Gastroesophageal sphincter (tissue), 4 donors: ENCODE measurements at regions not wholly inside any gene's neighbourhood (a gene's known extent, or its start where the extent isn't known, plus 50 kb on each side); places are given as distances from the start of the nearest gene placed in this dataset.

Experiments used
- ATAC-seq: fragments of 150-250 bp; one replicate; pipeline ENCODE4 v1.9.1; 2016; ENCODE audit warnings: mild to moderate bottlenecking, moderate library complexity
- H3K27ac ChIP-seq, 4 donors: fragments of 200-600 bp; sonication (generic) in 3 of 4; 1 replicate in 3 of 4; 2 replicates in 1 of 4; pipeline ENCODE4 v1.5.1; 2016 to 2019
- H3K27me3 ChIP-seq: fragments of 200-600 bp; sonication (generic); one replicate; pipeline ENCODE4 v1.5.1; 2019
- H3K36me3 ChIP-seq, 2 donors: fragments of 200-600 bp; sonication (generic); one replicate each; pipeline ENCODE4 v1.5.1; 2019; ENCODE audit warnings: control low read depth in 1 of 2
- H3K4me1 ChIP-seq, 3 donors: fragments of 200-600 bp; sonication (generic); 1 replicate in 2 of 3; 2 replicates in 1 of 3; pipeline ENCODE4 v1.5.1; 2016 to 2019; ENCODE audit warnings: control low read depth in 2 of 3
- H3K4me3 ChIP-seq, 2 donors: fragments of 200-600 bp; sonication (generic); one replicate each; pipeline ENCODE4 v1.5.1; 2019; ENCODE audit warnings: mild to moderate bottlenecking in 1 of 2, moderate library complexity in 1 of 2
- H3K9me3 ChIP-seq, 3 donors: fragments of 200-600 bp; sonication (generic); one replicate each; pipeline ENCODE4 v1.5.1; 2017 to 2019; ENCODE audit warnings: control low read depth in 2 of 3
- EP300 ChIP-seq: sonication (generic); formaldehyde crosslinking; IDR thresholded peaks from one replicate; pipeline ENCODE4 v1.6.1; 2017; ENCODE audit warnings: antibody characterized with exemption, mild to moderate bottlenecking
- POLR2A ChIP-seq, 2 donors: fragments of 450-650 bp; IDR thresholded peaks; one replicate each; pipeline ENCODE4 v1.6.1; 2017; ENCODE audit warnings: antibody characterized with exemption in 2 of 2, mild to moderate bottlenecking in 2 of 2, moderate library complexity in 1 of 2
- POLR2AphosphoS5 ChIP-seq: sonication (generic); formaldehyde crosslinking; IDR thresholded peaks from one replicate; pipeline ENCODE4 v1.6.1; 2017; ENCODE audit warnings: antibody characterized with exemption
- WGBS, 2 donors: methylation state at CpG; one replicate each; pipeline ENCODE4 v1.1.5; 2018; ENCODE audit warnings: low coverage in 1 of 2; 5-methylcytosine and 5-hydroxymethylcytosine counted together
- TF ChIP-seq, protein P1 (sequence below), 4 experiments: fragments of 200-600 bp in 2 of 4; fragments of 450-650 bp in 2 of 4; sonication (generic) in 1 of 4; IDR thresholded peaks; one replicate each; pipeline ENCODE4 v1.5.1; 2017 to 2019; ENCODE audit warnings: antibody characterized with exemption in 4 of 4, mild to moderate bottlenecking in 2 of 4, moderate library complexity in 2 of 4

DNA sequence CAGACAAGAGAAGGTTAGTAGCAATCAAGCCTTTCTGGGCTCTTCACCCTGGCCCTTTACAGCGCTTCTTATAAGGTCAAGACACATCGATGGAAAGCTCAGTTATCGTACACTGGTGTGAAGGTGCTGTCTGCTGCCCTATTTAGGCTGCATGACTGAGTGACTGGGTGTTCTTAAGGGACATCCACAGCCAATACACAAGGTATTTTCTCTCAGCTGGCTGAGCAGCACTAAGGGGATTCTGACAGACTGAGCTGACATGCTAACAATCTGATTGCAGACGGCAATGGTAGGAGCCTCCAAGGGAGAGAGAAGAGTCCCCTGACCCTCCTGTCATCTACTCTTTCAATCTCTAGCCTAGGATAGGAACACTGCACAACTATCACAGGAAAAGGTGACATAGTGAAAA, 577.9 kb downstream of the ISL1 start:
- H3K9me3 ChIP-seq: no peaks in the 10 kb centered on the region
- no peaks in the 10 kb centered on the region for H3K36me3 ChIP-seq
- H3K4me3 ChIP-seq: no peak overlapping the region
- no peak overlapping the region for H3K27ac ChIP-seq
- no peaks in the 10 kb centered on the region for H3K4me1 ChIP-seq
- H3K27me3 ChIP-seq: no peaks in the 10 kb centered on the region
- WGBS, 2 donors: 60 to 73% methylated on average over 1 to 4 of the region's 4 CpGs
- ATAC-seq: no peak
- TF ChIP-seq, protein P1, sequence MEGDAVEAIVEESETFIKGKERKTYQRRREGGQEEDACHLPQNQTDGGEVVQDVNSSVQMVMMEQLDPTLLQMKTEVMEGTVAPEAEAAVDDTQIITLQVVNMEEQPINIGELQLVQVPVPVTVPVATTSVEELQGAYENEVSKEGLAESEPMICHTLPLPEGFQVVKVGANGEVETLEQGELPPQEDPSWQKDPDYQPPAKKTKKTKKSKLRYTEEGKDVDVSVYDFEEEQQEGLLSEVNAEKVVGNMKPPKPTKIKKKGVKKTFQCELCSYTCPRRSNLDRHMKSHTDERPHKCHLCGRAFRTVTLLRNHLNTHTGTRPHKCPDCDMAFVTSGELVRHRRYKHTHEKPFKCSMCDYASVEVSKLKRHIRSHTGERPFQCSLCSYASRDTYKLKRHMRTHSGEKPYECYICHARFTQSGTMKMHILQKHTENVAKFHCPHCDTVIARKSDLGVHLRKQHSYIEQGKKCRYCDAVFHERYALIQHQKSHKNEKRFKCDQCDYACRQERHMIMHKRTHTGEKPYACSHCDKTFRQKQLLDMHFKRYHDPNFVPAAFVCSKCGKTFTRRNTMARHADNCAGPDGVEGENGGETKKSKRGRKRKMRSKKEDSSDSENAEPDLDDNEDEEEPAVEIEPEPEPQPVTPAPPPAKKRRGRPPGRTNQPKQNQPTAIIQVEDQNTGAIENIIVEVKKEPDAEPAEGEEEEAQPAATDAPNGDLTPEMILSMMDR (IDR thresholded peaks at IDR 0.05): no peak
- TF ChIP-seq POLR2A (IDR thresholded peaks at IDR 0.05) (no peak), POLR2AphosphoS5 (no peak), EP300 (no peak)

DNA sequence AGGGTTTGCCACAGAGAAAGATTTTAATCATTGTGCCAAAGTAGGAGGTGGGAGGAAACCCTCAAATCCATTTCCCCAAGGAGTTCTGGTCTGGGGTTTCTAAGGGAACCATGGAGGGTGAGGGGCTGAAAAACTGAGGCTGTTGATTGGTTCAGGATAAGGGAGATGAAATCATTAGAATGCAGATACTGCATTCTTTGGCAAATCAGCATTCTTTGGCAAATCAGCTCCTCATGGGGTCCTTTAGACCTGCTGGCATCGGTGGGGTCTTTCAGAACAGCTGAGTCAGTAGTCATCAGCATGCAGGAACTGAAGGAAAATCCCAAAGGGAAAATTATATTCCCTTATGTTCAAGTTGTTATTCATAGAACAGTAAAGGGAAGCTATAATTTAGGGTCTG, 585.5 kb downstream of the ISL1 start:
- no peak overlapping the region for H3K27ac ChIP-seq
- WGBS, 2 donors: 14% methylated on average over 1 of the region's 1 CpG; no CpG with 5 or more reads in 1 of the 2 donors
- ATAC-seq: no peak

DNA sequence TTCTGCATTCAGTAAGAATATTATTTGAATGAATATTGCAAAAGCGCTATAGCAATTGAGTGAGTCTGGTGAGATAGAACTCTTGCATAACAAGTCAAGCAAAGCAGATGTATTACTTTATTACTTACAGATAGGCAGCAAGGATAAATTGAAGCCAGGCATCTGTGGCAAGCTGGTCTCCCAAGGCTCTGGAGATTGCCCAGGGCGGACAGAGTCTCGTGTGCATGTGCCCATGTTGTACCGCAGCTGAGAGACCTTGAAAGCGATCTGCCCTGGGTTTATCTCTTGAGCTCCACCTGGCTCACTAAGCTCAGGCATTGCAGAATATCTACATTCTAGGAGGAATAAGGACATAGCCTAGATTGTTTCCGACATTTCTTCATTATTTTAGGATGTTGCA, 591.6 kb downstream of the ISL1 start:
- H3K36me3 ChIP-seq: no peaks in the 10 kb centered on the region
- TF ChIP-seq EP300: no peak
- TF ChIP-seq, protein P1 (IDR thresholded peaks at IDR 0.05): no peak
- TF ChIP-seq POLR2A (IDR thresholded peaks at IDR 0.05): no peak
- no peak for TF ChIP-seq POLR2AphosphoS5
- H3K4me3 ChIP-seq: no peak overlapping the region
- no peaks in the 10 kb centered on the region for H3K4me1 ChIP-seq
- no peak for ATAC-seq
- H3K9me3 ChIP-seq: no peaks in the 10 kb centered on the region
- WGBS, 2 donors: 94 to 95% methylated on average over 4 to 6 of the region's 6 CpGs
- H3K27ac ChIP-seq: no peak overlapping the region
- no peaks in the 10 kb centered on the region for H3K27me3 ChIP-seq

More for the DNA sequence above, 585.5 kb downstream of the ISL1 start:
- Histone ChIP-seq H3K4me3 (no peak overlapping the region), H3K4me1 (no peaks in the 10 kb centered on the region), H3K36me3 (no peaks in the 10 kb centered on the region), H3K9me3 (no peaks in the 10 kb centered on the region), H3K27me3 (no peaks in the 10 kb centered on the region)
- TF ChIP-seq POLR2AphosphoS5 (no peak), POLR2A (IDR thresholded peaks at IDR 0.05) (no peak)
- TF ChIP-seq, protein P1 (IDR thresholded peaks at IDR 0.05): no peak

DNA sequence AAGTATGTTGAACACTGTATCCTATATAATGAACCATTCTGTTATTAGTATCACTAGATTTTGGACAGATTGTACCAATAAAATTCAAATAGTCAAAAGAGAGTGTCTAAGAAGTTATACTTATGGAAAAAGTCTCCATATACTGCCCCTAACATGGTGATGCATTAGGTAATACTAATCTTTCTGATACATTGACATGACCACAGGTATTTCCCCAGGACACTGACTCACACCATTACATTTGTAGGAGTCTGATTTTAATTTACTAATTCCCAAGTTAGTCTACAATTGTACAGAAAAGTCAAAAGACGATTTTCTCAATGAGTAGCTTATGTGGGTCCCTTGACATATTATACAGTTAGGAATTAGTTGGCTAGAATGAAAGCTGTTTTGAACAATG, 593.8 kb downstream of the ISL1 start:
- Histone ChIP-seq H3K27me3 (no peaks in the 10 kb centered on the region), H3K36me3 (no peaks in the 10 kb centered on the region), H3K4me3 (no peak overlapping the region), H3K9me3 (no peaks in the 10 kb centered on the region), H3K4me1 (no peaks in the 10 kb centered on the region), H3K27ac (no peak overlapping the region)
- 55 to 61% methylated on average over 1 of the region's 1 CpG for WGBS, 2 donors
- TF ChIP-seq, protein P1 (IDR thresholded peaks at IDR 0.05): no peak
- no peak for TF ChIP-seq POLR2AphosphoS5
- TF ChIP-seq EP300: no peak
- no peak for TF ChIP-seq POLR2A (IDR thresholded peaks at IDR 0.05)
- ATAC-seq: no peak

DNA sequence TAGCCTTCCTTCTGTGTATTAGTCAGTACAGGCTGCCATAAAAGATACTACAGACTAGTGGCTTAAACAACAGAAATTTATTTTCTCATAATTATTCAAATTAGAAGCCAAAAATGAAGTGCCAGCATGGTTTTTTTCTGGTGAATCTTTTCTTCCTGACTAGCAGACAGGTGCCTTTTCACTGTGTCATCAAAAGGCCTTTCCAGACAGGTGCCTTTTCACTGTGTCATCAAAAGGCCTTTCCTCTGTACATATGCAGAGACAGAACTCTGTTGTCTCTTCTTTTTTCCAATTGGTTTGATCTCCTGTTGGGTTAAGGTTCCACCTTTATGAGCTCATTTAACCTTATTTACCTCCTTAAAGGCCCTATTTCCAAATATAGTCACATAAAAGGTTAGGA, 599.9 kb downstream of the ISL1 start:
- no peaks in the 10 kb centered on the region for H3K9me3 ChIP-seq
- no peak overlapping the region for H3K4me3 ChIP-seq
- no peaks in the 10 kb centered on the region for H3K36me3 ChIP-seq
- no peak overlapping the region for H3K27ac ChIP-seq
- no peaks in the 10 kb centered on the region for H3K4me1 ChIP-seq
- TF ChIP-seq POLR2AphosphoS5 (no peak), EP300 (no peak), POLR2A (IDR thresholded peaks at IDR 0.05) (no peak)
- TF ChIP-seq, protein P1 (IDR thresholded peaks at IDR 0.05): no peak
- H3K27me3 ChIP-seq: no peaks in the 10 kb centered on the region
- ATAC-seq: no peak
